Ascending aorta (tissue), 2 donors: ENCODE measurements at regions not wholly inside any gene's neighbourhood (a gene's known extent, or its start where the extent isn't known, plus 50 kb on each side); places are given as distances from the start of the nearest gene placed in this dataset.

ENCODE experiments used
- DNase-seq, 2 donors: peaks; one replicate each; pipeline ENCODE4 v3.0.0-alpha.2; 2019; ENCODE audit warnings: low spot score in 2 of 2
- H3K27ac ChIP-seq, 2 donors: fragments of 200-600 bp; sonication (generic); one replicate each; pipeline ENCODE4 v1.5.1; 2016 to 2017; ENCODE audit warnings: mild to moderate bottlenecking in 1 of 2
- H3K27me3 ChIP-seq: fragments of 200-600 bp; sonication (generic); one replicate; pipeline ENCODE4 v1.5.1; 2017
- H3K36me3 ChIP-seq, 2 donors: fragments of 200-600 bp; sonication (generic); one replicate each; pipeline ENCODE4 v1.5.1; 2016
- H3K4me1 ChIP-seq, 2 donors: fragments of 200-600 bp; sonication (generic); one replicate each; pipeline ENCODE4 v1.5.1; 2016 to 2017; ENCODE audit warnings: mild to moderate bottlenecking in 1 of 2
- H3K4me3 ChIP-seq, 2 donors: fragments of 200-600 bp; sonication (generic); one replicate each; pipeline ENCODE4 v1.5.1; 2016 to 2017; ENCODE audit warnings: mild to moderate bottlenecking in 1 of 2
- H3K9me3 ChIP-seq, 2 donors: fragments of 200-600 bp; sonication (generic); one replicate each; pipeline ENCODE4 v1.5.1; 2016
- CTCF ChIP-seq, 3 experiments: fragments of 200-600 bp in 2 of 3; fragments of 450-650 bp in 1 of 3; sonication (generic) in 2 of 3; IDR thresholded peaks; one replicate each; pipeline ENCODE4 v1.5.1; 2016 to 2019; ENCODE audit warnings: antibody characterized with exemption in 3 of 3, mild to moderate bottlenecking in 1 of 3, moderate library complexity in 1 of 3
- intact Hi-C: fragments of 100-400 bp; cut with DNase I; formaldehyde crosslinking; loops from one replicate; pipeline ENCODE4 v1.15.1; 2023

GRCh38 chr12:130258863-130259262, 78.8 kb upstream of the PIWIL1 start:
- Histone ChIP-seq H3K9me3 (no peaks in the 10 kb centered on the region), H3K4me3 (no peak overlapping the region)

GRCh38 chr12:130263025-130263424, 74.7 kb upstream of the PIWIL1 start:
- Histone ChIP-seq H3K4me3 (no peak overlapping the region), H3K9me3 (no peaks in the 10 kb centered on the region), H3K36me3 (no peaks in the 10 kb centered on the region), H3K4me1 (no peaks in the 10 kb centered on the region), H3K27me3 (no peaks in the 10 kb centered on the region), H3K27ac (no peak overlapping the region)
- DNase-seq, result no peak
- TF ChIP-seq CTCF (IDR thresholded peaks at IDR 0.05), result no peak
- intact Hi-C loops, result no loop called here

More at GRCh38 chr12:130258863-130259262, 78.8 kb upstream of the PIWIL1 start:
- no peaks in the 10 kb centered on the region for H3K27me3 ChIP-seq
- no peak overlapping the region for H3K27ac ChIP-seq
- no peak for TF ChIP-seq CTCF (IDR thresholded peaks at IDR 0.05)
- H3K36me3 ChIP-seq, result no peaks in the 10 kb centered on the region
- no peaks in the 10 kb centered on the region for H3K4me1 ChIP-seq
- no peak for DNase-seq
- intact Hi-C loops, result no loop called here

- Histone ChIP-seq H3K27ac (no peak overlapping the region), H3K27me3 (no peaks in the 10 kb centered on the region), H3K4me3 (no peak overlapping the region), H3K4me1 (no peaks in the 10 kb centered on the region), H3K36me3 (no peaks in the 10 kb centered on the region), H3K9me3 (no peaks in the 10 kb centered on the region)
- no peak for DNase-seq
- no peak for TF ChIP-seq CTCF (IDR thresholded peaks at IDR 0.05)
- intact Hi-C loops, result no loop called here
Observed at GRCh38 chr12:130263996-130264395, 73.7 kb upstream of the PIWIL1 start.

GRCh38 chr12:130266751-130267150, 70.9 kb upstream of the PIWIL1 start:
- Histone ChIP-seq H3K27ac (no peak overlapping the region), H3K27me3 (no peaks in the 10 kb centered on the region), H3K36me3 (no peaks in the 10 kb centered on the region), H3K9me3 (no peaks in the 10 kb centered on the region), H3K4me1 (no peaks in the 10 kb centered on the region), H3K4me3 (no peak overlapping the region)
- intact Hi-C loops, result no loop called here
- no peak for TF ChIP-seq CTCF (IDR thresholded peaks at IDR 0.05)
- no peak for DNase-seq

- peak overlapping the region; percentile 8 to 30 for H3K4me3 ChIP-seq
- no peaks in the 10 kb centered on the region for H3K27me3 ChIP-seq
- no peaks in the 10 kb centered on the region for H3K36me3 ChIP-seq
- H3K9me3 ChIP-seq, result no peaks in the 10 kb centered on the region
- H3K4me1 ChIP-seq, result no peaks in the 10 kb centered on the region
- intact Hi-C loops, result no loop called here
- no peak for DNase-seq
- no peak overlapping the region for H3K27ac ChIP-seq
- TF ChIP-seq CTCF (IDR thresholded peaks at IDR 0.05), result no peak
Observed at GRCh38 chr12:130280231-130280630, 57.5 kb upstream of the PIWIL1 start.

- DNase-seq, result no peak
- H3K4me1 ChIP-seq, result no peaks in the 10 kb centered on the region
- peak overlapping the region; percentile 8 to 30 for H3K4me3 ChIP-seq
- H3K27me3 ChIP-seq, result no peaks in the 10 kb centered on the region
- no peak overlapping the region for H3K27ac ChIP-seq
- intact Hi-C loops, result no loop called here
- TF ChIP-seq CTCF (IDR thresholded peaks at IDR 0.05), result no peak
- H3K36me3 ChIP-seq, result no peaks in the 10 kb centered on the region
- H3K9me3 ChIP-seq, result no peaks in the 10 kb centered on the region
Observed at GRCh38 chr12:130280742-130281141, 56.9 kb upstream of the PIWIL1 start.
